Hematopoietic multipotent progenitor cell treated with erythropoietin and hydrocortisone succinate and interleukin-3 and kit ligand, for 8 days (in vitro differentiated cells): ENCODE measurements at regions not wholly inside any gene's neighbourhood (a gene's known extent, or its start where the extent isn't known, plus 50 kb on each side); places are given as distances from the start of the nearest gene placed in this dataset.
"Not testable (repeated sequence)": the region's sequence is repeated elsewhere in the genome, so short reads cannot be mapped to it uniquely, and the experiment has no call there.

Experiments used
- DNase-seq: peaks from one replicate; pipeline ENCODE4 v3.0.0-alpha.2; 2015

DNA sequence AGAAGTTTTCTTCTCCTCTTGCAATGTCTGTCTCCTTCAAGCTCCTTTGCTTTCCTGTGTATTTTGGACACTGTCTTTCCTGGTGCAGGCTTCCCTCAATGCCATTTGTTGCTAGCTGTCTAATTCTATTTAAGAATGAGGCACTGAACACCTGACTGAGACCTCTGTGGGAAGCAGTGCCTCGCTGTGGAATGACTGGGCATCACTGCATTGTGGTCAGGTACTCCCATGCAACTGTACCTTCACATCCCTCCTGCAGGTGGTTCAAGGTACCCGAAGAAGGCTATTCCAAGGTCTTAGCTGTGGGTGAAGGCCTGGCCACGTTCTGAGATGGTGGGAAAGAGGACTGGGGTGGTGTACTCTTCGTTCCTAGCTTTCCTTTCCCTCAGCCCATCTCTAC, 152.8 kb upstream of the CTAGE1 start:
- DNase-seq = no peak

- DNase-seq = no peak
Measured at GRCh38 chr18:22572341-22572740, 154.6 kb upstream of the CTAGE1 start.

GRCh38 chr18:22579271-22579670, 161.6 kb upstream of the CTAGE1 start:
- no peak for DNase-seq

- DNase-seq = no peak
Measured at GRCh38 chr18:22585333-22585732, 167.6 kb upstream of the CTAGE1 start.

DNA sequence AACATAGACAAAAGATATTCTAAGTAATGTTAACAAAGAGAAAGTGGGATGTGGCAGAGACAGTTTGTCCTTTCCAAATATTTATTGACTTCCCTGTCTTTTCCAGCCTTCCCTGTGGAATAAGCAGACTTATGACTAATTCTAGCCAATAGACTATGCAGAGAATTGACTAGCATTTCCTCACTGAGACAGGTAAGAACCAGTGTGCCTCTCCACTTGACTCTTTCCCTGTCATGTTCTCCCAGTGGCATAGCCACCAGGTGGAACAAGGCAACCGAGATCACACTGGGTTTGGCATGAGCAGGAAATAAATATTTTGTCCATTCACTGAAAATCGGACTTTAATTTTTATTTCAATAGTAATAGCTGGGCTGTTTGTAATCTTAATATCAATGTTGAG, 168.1 kb upstream of the CTAGE1 start:
- DNase-seq = no peak

DNA sequence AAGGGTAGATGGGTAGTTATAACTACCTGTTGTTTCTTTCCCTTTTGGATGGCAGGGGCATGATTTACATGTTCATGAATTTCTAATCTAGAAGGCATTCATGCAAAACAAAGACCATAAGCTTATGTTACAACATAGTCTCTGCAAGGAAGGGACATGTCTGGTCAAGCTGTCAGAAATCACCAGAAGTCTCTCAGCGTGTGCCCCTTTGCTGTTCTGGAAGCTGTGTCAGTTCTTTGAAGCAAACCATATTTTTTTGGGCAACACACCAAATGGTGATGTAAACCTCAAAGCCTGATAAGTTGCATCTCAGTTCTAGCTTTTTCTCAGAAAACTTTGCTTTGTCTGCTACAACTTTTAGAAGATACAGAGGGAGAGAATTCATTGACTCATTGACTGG, 173.5 kb upstream of the CTAGE1 start:
- no peak for DNase-seq

DNA sequence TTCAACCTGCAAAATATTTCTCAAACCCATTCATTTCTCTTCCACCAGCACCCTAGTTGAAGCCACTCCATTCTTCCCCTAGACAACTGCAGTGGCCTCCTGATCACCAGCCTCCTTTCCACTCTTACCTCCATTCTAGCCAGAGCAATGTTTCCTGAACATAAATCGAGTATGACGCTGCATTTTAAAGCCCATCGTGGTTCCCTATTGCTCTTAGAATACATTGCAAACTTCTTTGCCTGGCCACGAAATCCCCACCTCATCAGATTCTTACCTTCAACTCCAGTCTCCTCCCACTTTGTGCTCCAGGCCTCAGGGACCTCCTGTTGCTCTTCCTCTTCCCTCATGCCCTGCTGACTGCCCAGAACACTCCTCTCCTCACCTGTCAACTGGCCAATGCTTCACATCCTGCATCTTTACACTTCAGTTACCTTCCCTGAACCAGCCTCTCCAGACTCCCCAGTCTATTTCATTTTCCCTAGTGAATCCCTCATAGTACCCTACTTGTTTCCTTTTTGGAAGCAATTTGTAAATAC, 176.5 kb upstream of the CTAGE1 start:
- no peak for DNase-seq

- DNase-seq = no peak
Measured at GRCh38 chr18:22601481-22601880, 183.8 kb upstream of the CTAGE1 start.

DNA sequence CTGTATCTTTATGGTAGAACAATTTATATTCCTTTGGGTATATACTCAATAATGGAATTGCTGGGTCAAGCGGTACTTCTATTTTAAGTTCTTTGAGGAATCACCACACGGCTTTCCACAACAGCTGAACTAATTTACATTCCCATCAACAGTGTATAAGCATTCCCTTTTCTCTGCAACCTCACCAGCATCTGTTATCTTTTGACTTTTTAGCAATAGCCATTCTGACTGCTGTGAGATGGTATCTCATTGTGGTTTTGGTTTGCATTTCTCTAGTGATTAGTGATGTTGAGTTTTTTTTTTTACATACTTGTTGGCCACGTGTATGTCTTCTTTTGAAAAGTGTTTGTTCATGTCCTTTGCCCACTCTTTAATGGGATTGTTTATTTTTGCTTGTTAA, 184.7 kb upstream of the CTAGE1 start:
- not testable (repeated sequence) for DNase-seq

- DNase-seq = no peak
Measured at GRCh38 chr18:22603902-22604301, 186.2 kb upstream of the CTAGE1 start.

DNA sequence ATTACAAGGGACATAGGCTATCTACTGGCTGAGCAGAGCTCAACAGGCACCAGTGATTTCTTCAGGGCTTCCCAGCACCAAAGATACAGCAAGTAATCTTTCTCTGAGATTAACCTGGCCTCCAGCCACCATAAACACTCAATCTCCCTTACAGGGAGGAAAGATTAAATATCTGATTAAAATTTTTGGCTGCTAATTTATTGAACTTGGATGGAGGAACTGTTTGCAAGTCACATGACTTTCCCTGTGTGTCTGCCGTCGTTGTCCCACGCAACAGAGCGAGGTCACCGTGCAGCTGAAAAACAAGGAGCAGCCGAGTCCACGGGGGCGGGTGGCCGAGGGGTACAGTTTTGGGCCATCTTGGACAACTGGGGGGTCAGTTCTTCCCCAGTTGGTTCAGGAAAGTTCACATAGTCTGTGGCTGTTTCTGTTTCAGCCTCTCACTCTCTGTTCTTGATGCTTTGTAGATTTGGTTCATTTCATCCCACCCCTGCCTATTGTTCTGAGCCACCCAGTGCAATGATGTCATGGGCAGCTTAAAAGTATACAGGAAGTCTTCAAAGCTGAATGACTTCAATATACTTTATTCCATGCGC, 186.8 kb upstream of the CTAGE1 start:
- DNase-seq = no peak

DNA sequence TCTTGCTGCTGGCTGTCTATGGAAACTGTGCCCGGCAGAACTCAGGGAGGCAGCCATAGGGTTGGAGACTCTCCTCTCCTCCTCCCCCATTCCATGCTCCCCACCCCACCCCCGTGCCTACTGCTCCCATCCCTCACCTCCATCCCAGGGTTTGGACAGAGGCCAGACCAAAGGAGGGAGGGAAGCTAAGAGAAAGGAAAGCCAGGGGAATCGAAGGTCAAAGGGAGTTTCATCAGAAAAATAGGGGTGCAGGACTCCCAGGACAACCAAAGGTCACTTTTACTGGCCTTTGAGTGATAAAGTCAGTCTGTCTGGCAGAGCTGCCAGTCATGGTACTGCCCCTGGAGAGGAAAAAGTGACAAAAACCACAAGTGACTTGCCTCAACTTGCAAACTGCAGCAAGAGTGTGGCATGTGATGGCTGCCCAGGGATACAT, 187.3 kb upstream of the CTAGE1 start:
- no peak for DNase-seq

GRCh38 chr18:22605736-22606135, 188.0 kb upstream of the CTAGE1 start:
- DNase-seq = no peak

DNA sequence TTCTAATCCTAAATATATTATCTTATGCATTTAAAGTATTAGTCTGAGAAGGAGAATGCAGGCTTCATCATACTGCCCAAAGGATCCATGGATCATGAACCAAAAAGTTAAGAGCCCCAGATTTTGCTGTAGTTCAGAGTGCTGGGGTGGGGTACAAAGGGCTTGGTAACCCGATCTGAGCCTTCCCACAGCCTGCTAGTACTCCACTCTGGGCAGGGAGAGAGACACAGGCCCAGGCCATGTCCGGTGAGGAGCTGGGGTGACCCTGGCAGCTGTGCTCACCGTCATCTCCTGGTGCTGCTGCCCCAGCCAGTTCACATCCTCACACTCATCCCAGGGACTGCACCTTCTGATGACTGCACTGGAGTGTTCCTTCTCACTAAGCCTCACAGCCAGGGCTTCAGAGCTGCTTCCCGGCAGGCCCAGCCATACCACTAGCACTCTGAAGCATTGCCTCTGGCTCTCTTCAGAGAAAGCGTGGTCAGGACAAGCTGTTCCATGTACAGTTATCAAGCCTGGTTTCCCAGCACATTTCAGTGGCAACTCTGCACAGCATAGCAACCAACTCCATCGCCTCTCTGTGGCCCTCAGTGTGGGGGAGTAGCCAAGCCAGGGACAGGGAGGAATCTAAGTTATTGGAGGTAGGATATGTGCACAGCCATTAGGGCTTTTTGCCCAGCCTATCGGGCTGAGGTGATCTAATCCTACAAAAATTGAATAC, 189.0 kb upstream of the CTAGE1 start:
- DNase-seq = no peak

DNA sequence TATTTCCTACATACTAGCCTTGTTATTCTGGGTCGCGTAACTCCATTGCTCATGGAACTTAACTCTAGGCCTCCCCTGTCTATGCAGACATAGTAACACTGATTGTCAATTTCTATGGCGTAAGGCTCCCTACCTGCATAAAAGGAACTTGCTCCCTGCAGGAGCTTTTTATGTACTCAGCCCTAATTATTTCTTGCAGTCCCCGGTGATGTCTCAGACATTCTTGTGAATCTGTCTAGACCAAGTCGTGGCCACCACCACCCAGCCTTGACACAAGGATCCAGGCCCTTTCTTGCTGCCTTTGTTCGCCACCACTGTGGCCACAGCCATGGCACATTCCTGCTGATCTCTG, 189.5 kb upstream of the CTAGE1 start:
- no peak for DNase-seq

DNA sequence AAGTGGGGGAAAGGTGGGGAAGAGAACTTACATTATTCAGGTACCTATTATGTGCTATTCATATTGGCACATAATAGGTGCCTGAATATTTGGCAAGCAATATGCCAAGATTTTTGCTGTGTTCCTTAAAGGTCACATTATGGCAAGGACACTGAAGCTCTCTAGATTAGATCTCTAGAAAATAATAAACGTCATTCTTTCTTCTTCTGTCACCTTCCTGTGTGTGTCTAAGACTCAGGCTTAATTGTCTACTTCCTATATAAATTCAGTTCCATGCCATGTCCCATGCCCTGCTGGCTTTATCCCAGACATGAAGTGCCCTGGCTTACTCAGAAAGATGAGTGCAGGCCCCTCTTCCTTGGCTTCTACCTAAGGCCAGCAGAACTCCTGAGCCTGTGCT, 191.1 kb upstream of the CTAGE1 start:
- no peak for DNase-seq

DNA sequence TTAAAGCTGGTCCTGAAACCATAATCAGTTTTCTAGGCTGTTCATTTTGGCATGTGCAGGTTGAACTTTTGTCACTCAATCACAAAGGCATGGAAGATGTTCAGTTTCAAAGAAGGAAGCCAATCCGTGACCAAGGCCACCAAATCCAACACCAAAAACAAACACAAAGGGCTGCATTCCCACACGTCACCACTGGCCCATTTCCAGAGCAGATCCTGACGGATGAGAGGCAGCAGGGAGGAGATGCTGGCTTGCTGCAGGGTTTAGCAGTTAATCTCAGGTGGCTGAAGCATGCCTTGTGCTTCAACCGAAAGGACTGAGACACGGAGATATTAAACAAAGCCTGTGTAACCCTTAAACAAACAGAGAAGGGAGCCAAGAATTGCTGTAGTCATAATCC, 191.9 kb upstream of the CTAGE1 start:
- no peak for DNase-seq

- DNase-seq = no peak
Measured at GRCh38 chr18:22613058-22613690, 195.5 kb upstream of the CTAGE1 start.

DNA sequence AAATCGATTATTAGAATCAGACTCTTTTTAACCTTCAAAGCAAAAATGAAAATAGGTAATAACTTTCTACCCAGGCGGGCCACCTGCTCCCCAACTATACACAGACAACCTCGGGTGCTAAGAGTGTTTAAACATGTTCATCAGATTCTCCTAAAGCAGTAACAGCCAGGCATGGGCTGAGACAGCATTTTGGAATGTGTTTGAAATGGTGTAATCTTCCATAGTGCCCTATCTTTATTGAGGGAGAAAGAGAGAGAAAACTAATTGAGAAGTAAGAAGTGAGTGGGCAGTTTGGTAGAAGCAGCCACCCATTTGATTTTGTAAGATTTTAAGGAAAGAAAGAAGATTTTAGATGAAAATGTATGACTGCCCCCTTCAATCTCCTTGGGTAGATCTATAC, 196.1 kb upstream of the CTAGE1 start:
- no peak for DNase-seq

DNA sequence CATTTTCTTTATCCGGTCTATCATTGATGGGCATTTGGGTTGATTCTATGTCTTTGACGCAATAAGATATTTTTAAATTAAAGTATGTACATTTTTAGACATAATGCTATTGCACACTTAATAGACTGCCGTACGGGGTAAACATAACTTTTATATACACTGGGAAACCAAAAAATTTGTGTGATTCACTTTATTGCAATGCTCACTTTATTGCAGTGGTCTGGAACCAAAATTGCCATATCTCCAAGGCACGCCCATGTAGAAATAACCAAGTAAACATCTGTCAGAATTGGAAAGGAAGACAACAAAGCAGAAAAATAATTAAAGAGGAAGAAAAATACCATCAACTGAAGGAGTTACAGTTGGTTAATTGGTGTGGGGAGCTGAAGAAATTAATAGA, 205.8 kb upstream of the CTAGE1 start:
- DNase-seq = no peak

DNA sequence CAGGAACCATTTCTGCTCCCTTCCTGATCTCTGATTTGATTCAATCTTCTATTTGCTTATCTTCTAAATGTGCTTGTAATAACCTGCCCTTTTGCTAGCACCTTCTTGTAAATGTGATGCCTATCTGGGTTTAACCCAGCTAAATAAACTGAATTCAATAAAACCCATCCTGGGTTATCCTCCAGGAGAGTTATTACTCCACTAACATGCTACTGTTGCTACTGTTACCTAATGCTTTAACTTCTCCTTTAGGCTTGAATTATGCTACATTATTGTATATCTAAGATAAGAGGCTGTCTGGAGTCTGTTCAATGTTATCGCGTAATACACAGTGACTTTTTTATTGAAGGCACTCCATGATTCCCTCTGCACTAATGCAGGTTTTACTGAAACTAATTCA, 206.5 kb upstream of the CTAGE1 start:
- DNase-seq = no peak

DNA sequence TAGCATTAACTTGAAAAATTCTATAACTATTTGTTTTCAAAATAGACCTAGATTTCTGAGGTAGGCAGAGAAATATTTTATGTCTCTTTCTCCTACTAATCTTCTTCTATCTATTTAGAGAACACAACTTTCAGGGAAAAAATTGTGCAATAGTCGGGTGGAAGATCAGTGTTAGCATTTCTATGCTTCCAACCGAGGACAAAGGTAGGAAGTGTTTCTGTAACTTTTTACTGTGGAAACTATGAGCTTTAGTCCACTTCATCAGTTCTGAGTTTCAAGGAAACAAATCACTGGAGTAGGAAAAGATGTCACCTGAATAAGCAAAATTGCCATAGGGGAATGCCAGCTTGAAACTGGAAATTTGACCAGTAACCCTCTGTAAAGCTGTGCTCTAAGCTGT, 207.7 kb upstream of the CTAGE1 start:
- DNase-seq = no peak

DNA sequence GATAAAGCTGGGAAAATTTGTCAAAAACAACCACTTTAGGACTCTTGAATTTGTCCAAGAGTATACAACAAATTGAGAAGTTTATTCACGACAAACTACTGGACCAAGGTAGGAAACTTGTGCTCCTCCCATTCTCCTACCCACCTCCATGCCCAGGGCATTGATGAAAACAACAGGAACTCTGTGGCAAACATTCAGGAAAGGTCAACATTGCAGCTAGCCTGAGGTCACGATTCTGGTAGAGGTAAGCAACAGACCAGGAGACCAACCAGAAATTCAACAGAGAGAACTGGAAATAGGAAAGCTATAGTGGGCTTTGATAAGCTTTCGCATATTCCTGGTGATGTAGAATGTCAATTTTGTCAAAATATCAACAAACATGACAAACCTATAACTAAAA, 209.1 kb upstream of the CTAGE1 start:
- no peak for DNase-seq

DNA sequence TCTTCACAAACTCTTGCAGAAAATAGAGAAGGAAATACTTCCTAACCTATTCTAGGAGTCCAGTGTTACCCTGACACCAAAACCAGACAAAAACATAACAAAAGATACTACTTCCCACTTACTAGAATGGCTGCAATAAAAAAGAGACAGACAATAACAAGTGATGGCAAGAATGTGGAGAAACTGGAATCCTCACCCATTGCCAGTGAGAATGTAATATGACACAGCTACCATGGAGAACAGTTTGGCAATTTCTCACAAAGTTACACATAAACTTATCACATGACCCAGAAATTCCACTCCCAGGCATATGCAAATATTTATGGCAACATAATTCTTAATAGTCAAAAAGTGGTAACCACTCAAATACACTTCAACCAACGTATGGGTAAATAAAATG, 209.8 kb upstream of the CTAGE1 start:
- no peak for DNase-seq
